Gastrocnemius medialis (tissue), 4 donors: ENCODE measurements at regions not wholly inside any gene's neighbourhood (a gene's known extent, or its start where the extent isn't known, plus 50 kb on each side); places are given as distances from the start of the nearest gene placed in this dataset.

Experiments
- POLR2A ChIP-seq, 2 donors: fragments of 450-650 bp; IDR thresholded peaks; one replicate each; pipeline ENCODE4 v1.6.1; 2017; ENCODE audit warnings: antibody characterized with exemption in 2 of 2, mild to moderate bottlenecking in 2 of 2, moderate library complexity in 2 of 2
- TF ChIP-seq, protein P1 (sequence below), 5 experiments: fragments of 450-650 bp in 3 of 5; fragments of 200-600 bp in 2 of 5; sonication (generic) in 2 of 5; IDR thresholded peaks in 4 of 5; conservative IDR thresholded peaks in 1 of 5; 1 replicate in 4 of 5; 2 replicates in 1 of 5; pipeline ENCODE4 v1.5.1; 2016 to 2019; ENCODE audit warnings: antibody characterized with exemption in 5 of 5, mild to moderate bottlenecking in 3 of 5, moderate library complexity in 3 of 5

- TF ChIP-seq, protein P1, sequence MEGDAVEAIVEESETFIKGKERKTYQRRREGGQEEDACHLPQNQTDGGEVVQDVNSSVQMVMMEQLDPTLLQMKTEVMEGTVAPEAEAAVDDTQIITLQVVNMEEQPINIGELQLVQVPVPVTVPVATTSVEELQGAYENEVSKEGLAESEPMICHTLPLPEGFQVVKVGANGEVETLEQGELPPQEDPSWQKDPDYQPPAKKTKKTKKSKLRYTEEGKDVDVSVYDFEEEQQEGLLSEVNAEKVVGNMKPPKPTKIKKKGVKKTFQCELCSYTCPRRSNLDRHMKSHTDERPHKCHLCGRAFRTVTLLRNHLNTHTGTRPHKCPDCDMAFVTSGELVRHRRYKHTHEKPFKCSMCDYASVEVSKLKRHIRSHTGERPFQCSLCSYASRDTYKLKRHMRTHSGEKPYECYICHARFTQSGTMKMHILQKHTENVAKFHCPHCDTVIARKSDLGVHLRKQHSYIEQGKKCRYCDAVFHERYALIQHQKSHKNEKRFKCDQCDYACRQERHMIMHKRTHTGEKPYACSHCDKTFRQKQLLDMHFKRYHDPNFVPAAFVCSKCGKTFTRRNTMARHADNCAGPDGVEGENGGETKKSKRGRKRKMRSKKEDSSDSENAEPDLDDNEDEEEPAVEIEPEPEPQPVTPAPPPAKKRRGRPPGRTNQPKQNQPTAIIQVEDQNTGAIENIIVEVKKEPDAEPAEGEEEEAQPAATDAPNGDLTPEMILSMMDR (IDR thresholded peaks at IDR 0.05 in 4 of 5, conservative IDR thresholded peaks at IDR 0.05 in 1 of 5): no peak
- TF ChIP-seq POLR2A (IDR thresholded peaks at IDR 0.05): no peak
These were observed 329.1 kb upstream of the PKDCC start for GRCh38 chr2:41718705-41719104.
